Left ventricle myocardium inferior (tissue), 1 donor: ENCODE measurements at regions not wholly inside any gene's neighbourhood (a gene's known extent, or its start where the extent isn't known, plus 50 kb on each side); places are given as distances from the start of the nearest gene placed in this dataset.

Experiments
- DNase-seq: peaks from one replicate; pipeline ENCODE4 v3.0.0-alpha.2; 2020
- H3K27ac ChIP-seq: fragments of 200-600 bp; replicated peaks from 2 replicates; pipeline ENCODE4 v1.8.0; 2021
- H3K27me3 ChIP-seq: fragments of 200-600 bp; 2 replicates; pipeline ENCODE4 v1.8.0; 2021; ENCODE audit warnings: low read depth
- H3K36me3 ChIP-seq: fragments of 200-600 bp; 2 replicates; pipeline ENCODE4 v1.8.0; 2021
- H3K4me1 ChIP-seq: fragments of 200-600 bp; 2 replicates; pipeline ENCODE4 v1.8.0; 2021
- H3K4me3 ChIP-seq: fragments of 200-600 bp; 2 replicates; pipeline ENCODE4 v1.8.0; 2021; ENCODE audit warnings: mild to moderate bottlenecking, moderate library complexity
- H3K9me3 ChIP-seq: fragments of 200-600 bp; replicated peaks from 2 replicates; pipeline ENCODE4 v1.8.0; 2021
- intact Hi-C: fragments of 100-400 bp; cut with micrococcal nuclease; formaldehyde crosslinking; loops from one replicate; pipeline ENCODE4 v1.11.0; 2022
- TF ChIP-seq, protein P1 (sequence below): fragments of 200-600 bp; IDR thresholded peaks from 2 replicates; pipeline ENCODE4 v1.8.0; 2021; ENCODE audit warnings: antibody characterized with exemption, mild to moderate bottlenecking, borderline replicate concordance
- donor health status: DM: no; HTN: yes; CAD: no; lungs with severe emphysema.

DNA sequence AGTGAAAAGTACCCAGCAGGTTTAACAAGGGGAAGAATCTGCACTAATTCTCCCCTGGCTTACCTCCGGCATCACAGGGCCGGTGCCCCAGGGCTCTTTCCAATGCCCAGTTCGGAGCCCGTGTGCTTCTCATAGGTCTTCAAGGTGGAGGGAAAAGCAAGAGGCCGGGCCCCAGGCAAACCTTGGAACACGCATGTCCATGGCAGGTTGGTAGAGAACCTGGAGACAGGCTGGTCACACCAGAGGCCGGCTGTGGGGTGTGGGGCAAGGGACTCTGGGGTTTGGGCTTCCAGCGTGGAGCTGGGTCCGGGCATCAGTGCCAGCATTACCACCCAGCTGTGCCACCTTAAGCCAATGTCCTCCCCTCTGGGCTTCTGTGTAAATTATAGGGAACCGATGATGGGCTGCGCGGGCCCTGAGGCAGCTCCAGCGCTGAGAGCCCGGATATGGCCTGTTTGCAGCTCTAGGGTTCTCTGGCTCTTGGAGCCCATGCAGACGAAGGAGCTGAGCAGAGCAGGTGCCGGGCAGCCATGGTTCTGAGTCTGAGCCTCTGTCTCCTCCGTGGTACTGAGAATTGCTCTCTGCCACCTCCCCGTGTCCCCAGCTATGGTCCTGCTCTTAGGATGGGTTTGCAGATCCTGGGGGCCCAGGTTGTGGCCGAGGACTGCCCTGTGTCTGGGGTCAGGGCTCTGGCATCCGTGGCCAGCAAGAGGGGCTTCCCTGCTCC lies 197.0 kb upstream of the C14orf180 start:
- H3K4me3 ChIP-seq, result no peak overlapping the region
- intact Hi-C loops, result no loop called here
- H3K27ac ChIP-seq, result no peak overlapping the region
- DNase-seq, result peak; percentile 2
- peaks cover 66% of the 10 kb centered on the region for H3K27me3 ChIP-seq
- peaks cover 13% of the 10 kb centered on the region for H3K4me1 ChIP-seq
- no peaks in the 10 kb centered on the region for H3K36me3 ChIP-seq
- peaks cover 25% of the 10 kb centered on the region for H3K9me3 ChIP-seq
- TF ChIP-seq, protein P1, sequence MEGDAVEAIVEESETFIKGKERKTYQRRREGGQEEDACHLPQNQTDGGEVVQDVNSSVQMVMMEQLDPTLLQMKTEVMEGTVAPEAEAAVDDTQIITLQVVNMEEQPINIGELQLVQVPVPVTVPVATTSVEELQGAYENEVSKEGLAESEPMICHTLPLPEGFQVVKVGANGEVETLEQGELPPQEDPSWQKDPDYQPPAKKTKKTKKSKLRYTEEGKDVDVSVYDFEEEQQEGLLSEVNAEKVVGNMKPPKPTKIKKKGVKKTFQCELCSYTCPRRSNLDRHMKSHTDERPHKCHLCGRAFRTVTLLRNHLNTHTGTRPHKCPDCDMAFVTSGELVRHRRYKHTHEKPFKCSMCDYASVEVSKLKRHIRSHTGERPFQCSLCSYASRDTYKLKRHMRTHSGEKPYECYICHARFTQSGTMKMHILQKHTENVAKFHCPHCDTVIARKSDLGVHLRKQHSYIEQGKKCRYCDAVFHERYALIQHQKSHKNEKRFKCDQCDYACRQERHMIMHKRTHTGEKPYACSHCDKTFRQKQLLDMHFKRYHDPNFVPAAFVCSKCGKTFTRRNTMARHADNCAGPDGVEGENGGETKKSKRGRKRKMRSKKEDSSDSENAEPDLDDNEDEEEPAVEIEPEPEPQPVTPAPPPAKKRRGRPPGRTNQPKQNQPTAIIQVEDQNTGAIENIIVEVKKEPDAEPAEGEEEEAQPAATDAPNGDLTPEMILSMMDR, result no peak

DNA sequence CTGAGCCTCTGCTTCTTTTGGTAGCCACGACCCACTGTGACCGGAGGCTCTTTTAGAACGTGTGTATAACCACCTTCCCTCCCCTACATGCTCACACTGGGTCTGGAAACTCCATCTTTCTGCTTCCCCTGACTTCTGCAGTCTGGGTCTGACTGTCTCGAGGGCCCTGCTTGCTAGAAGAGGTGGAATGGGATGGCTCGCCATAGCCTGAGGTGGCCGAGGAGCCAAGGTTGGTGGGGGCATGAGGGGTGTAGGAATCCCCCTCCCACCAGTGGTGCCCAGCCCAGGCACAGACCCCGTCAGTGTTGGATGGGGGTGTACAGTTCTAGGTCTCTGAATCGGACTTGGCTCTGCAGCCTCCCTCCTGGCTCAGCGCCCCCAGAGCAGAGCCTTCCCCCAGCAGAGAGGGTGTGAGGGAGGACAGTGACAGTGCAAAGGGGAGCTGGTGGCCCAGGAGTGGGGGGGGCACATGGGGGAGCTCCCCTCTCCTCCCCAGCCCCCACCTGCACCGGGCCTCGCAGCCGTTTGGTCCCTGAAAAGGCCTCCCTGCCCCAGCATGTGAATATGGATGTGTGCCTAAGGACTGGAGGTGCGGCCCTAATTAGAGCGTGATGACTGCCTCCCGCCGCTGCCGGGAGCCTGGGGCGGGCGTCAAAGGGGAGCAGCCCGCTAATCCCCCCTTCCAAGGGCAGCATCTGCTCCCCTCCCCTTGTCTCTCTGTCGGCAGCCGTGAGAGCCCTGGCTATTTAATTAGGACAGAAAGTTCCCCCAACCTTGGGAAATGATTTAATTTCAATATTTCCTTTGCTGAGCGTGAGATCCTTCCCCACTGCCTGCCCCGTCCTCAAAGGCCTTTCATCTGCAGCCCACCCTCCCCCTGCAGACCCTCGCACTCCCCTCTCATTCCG lies 196.2 kb upstream of the C14orf180 start:
- H3K27ac ChIP-seq, result no peak overlapping the region
- H3K36me3 ChIP-seq, result no peaks in the 10 kb centered on the region
- H3K9me3 ChIP-seq, result peaks cover 25% of the 10 kb centered on the region
- intact Hi-C loops, result no loop called here
- TF ChIP-seq, protein P1, result no peak
- H3K27me3 ChIP-seq, result peaks cover 60% of the 10 kb centered on the region
- H3K4me1 ChIP-seq, result peaks cover 13% of the 10 kb centered on the region
- no peak overlapping the region for H3K4me3 ChIP-seq
- DNase-seq, result no peak

DNA sequence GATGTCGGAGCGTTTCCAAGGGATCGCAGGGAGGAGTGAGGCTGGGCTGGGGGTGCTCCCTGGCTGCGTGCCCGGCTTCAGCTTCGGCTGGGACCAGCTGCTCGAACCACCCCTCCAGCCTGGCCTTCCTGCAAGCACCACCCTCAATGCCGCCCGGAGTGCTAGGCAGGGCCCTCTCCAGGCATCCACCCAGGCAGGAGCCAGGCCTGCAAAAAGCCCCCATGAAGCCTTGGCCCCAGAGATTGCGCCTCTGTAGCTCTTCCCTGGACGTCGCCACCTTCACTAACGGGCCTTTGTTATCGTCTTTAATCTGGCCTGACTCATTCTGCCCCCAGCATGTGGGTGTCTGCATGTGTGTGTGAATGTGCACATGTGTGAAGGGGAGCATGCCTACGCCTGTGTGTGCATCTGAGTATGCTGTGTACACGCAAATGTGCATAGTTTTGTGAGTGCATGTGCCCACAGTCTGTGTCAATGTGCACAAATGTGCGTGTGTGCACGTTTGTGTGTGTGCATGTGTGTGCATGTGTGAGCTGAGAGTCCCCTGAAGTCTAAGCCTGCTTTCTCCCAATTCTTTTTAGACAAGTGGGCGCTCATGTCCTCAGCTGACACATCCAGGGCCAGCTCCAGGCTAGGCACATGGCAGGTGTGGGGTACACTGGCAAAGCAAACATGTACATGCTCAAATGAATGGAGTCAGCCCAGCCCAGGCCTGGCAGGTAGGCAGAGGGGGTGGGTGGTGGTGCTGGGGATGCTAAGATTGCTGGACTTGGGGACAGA lies 195.4 kb upstream of the C14orf180 start:
- Histone ChIP-seq H3K4me1 (peaks cover 14% of the 10 kb centered on the region), H3K27me3 (peaks cover 51% of the 10 kb centered on the region), H3K27ac (no peak overlapping the region), H3K4me3 (no peak overlapping the region), H3K36me3 (no peaks in the 10 kb centered on the region), H3K9me3 (peaks cover 24% of the 10 kb centered on the region)
- TF ChIP-seq, protein P1, result no peak
- intact Hi-C loops, result no loop called here
- DNase-seq, result peak; percentile 15

DNA sequence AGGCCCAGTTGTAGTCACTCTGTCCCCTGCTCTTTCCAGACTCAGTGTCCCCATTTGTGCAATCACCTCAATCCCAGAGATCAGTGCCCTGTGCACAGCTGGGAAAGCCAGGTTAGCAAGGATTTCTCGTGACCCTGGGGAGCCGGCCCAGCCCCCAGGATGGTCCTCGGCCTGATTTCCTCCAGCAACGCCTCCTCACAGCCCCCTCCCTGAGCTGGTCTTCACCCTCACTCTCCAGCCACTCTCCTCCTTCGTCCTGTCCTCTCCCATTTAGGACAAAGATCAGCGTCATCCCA lies 194.8 kb upstream of the C14orf180 start:
- DNase-seq, result no peak
- no peaks in the 10 kb centered on the region for H3K36me3 ChIP-seq
- peaks cover 19% of the 10 kb centered on the region for H3K9me3 ChIP-seq
- intact Hi-C loops, result no loop called here
- TF ChIP-seq, protein P1, result no peak
- peaks cover 19% of the 10 kb centered on the region for H3K4me1 ChIP-seq
- H3K27ac ChIP-seq, result no peak overlapping the region
- peaks cover 46% of the 10 kb centered on the region for H3K27me3 ChIP-seq
- H3K4me3 ChIP-seq, result no peak overlapping the region

DNA sequence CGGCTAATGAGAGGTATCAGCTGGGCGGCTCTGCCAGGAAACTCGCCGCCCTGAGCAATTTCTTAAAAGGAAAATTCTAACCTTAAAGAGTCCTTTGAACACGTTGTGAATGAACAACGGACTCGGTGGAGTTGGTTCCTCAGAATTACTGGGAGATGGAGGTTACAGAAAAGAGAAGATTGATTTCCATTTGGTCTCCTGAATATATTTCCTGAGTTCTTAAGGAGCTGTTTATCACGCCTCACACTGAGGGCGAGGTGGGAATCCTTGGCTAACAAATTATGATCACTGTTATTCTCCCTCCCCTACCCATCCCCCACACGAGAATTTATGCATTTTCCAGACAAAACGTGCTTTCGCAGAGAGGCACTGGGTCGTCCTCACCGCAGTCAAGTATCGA lies 194.5 kb upstream of the C14orf180 start:
- Histone ChIP-seq H3K9me3 (peaks cover 15% of the 10 kb centered on the region), H3K27me3 (peaks cover 42% of the 10 kb centered on the region), H3K27ac (no peak overlapping the region), H3K4me3 (no peak overlapping the region), H3K36me3 (no peaks in the 10 kb centered on the region), H3K4me1 (peaks cover 20% of the 10 kb centered on the region)
- TF ChIP-seq, protein P1, result no peak
- DNase-seq, result no peak
- intact Hi-C loops, result no loop called here
